PC-3 (cell line): ENCODE measurements at regions not wholly inside any gene's neighbourhood (a gene's known extent, or its start where the extent isn't known, plus 50 kb on each side); places are given as distances from the start of the nearest gene placed in this dataset.

Experiments used
- EZH2 ChIP-seq: fragments of 300-600 bp; sonication (generic); IDR thresholded peaks from one replicate; pipeline ENCODE4 v1.6.1; 2017; ENCODE audit warnings: antibody characterized with exemption, mild to moderate bottlenecking, low read length; ENCODE audit not compliant: unreplicated experiment
- EZH2phosphoT487 ChIP-seq: fragments of 300-600 bp; sonication (generic); IDR thresholded peaks from 2 replicates; pipeline ENCODE4 v1.6.1; 2018; ENCODE audit warnings: mild to moderate bottlenecking, antibody characterized with exemption, low read length, borderline replicate concordance
- TF ChIP-seq, protein P1 (sequence below): fragments of 300-600 bp; sonication (generic); conservative IDR thresholded peaks from 2 replicates; pipeline ENCODE4 v1.5.1; 2017; ENCODE audit warnings: antibody characterized with exemption, low read depth, mild to moderate bottlenecking, low read length

DNA sequence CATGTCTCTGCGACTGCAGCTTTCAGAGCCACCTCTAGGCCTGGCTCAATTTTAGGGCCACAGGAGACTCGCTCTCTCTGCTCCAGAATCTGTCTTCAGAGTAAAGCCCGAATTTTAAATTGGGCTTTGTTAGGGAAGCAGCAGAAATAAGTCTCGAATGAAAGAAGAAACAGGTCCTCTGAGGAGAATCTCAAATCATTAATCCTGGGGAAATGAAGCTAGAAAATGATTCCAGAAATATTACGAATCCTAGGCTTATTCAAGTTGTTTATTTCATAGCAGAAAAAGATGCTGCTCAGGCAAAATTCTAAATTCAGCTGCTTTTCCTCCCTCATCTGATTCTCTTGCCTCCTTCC is 114.2 kb upstream of the THBS1 start:
- TF ChIP-seq, protein P1, sequence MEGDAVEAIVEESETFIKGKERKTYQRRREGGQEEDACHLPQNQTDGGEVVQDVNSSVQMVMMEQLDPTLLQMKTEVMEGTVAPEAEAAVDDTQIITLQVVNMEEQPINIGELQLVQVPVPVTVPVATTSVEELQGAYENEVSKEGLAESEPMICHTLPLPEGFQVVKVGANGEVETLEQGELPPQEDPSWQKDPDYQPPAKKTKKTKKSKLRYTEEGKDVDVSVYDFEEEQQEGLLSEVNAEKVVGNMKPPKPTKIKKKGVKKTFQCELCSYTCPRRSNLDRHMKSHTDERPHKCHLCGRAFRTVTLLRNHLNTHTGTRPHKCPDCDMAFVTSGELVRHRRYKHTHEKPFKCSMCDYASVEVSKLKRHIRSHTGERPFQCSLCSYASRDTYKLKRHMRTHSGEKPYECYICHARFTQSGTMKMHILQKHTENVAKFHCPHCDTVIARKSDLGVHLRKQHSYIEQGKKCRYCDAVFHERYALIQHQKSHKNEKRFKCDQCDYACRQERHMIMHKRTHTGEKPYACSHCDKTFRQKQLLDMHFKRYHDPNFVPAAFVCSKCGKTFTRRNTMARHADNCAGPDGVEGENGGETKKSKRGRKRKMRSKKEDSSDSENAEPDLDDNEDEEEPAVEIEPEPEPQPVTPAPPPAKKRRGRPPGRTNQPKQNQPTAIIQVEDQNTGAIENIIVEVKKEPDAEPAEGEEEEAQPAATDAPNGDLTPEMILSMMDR = no peak
- no peak for TF ChIP-seq EZH2
- no peak for TF ChIP-seq EZH2phosphoT487
